BLaER1 (cell line): ENCODE measurements at regions not wholly inside any gene's neighbourhood (a gene's known extent, or its start where the extent isn't known, plus 50 kb on each side); places are given as distances from the start of the nearest gene placed in this dataset.
A peak's percentile ranks its signal among the peaks of the same experiment; 100 is the strongest.

ENCODE experiments used
- H3K27ac ChIP-seq: shearing (Covaris generic); formaldehyde crosslinking; 2 replicates; pipeline ENCODE4 v1.8.1; 2022
- H3K27me3 ChIP-seq: shearing (Covaris generic); formaldehyde crosslinking; 2 replicates; pipeline ENCODE4 v1.8.1; 2022
- H3K36me3 ChIP-seq: shearing (Covaris generic); formaldehyde crosslinking; 2 replicates; pipeline ENCODE4 v1.8.1; 2022
- H3K4me1 ChIP-seq: shearing (Covaris generic); formaldehyde crosslinking; 2 replicates; pipeline ENCODE4 v1.8.1; 2022
- H3K4me2 ChIP-seq: shearing (Covaris generic); formaldehyde crosslinking; 2 replicates; pipeline ENCODE4 v1.8.1; 2022
- H3K4me3 ChIP-seq: shearing (Covaris generic); formaldehyde crosslinking; 2 replicates; pipeline ENCODE4 v1.8.1; 2022
- H3K9ac ChIP-seq: shearing (Covaris generic); formaldehyde crosslinking; 2 replicates; pipeline ENCODE4 v1.8.1; 2022
- H3K9me3 ChIP-seq: shearing (Covaris generic); formaldehyde crosslinking; 2 replicates; pipeline ENCODE4 v1.8.1; 2022
- H4K20me1 ChIP-seq: shearing (Covaris generic); formaldehyde crosslinking; 2 replicates; pipeline ENCODE4 v1.8.1; 2022
- Cebpa-rat ChIP-seq: shearing (Covaris generic); IDR thresholded peaks from 2 replicates; pipeline ENCODE4 v1.8.1; 2022

- H3K36me3 ChIP-seq, result 0 out of 2 replicates have a peak, but pooled peaks cover 5% of the 10 kb centered on the region
- H3K9ac ChIP-seq, result no peak overlapping the region
- H3K27ac ChIP-seq, result no peak overlapping the region
- peaks cover 24% of the 10 kb centered on the region for H3K9me3 ChIP-seq
- no peak overlapping the region for H3K4me3 ChIP-seq
- H3K4me2 ChIP-seq, result peak overlapping the region; percentile 19; the same call in 1 of the 2 replicates
- no peaks in the 10 kb centered on the region for H4K20me1 ChIP-seq
- TF ChIP-seq Cebpa-rat, result no peak
- peaks cover 22% of the 10 kb centered on the region for H3K4me1 ChIP-seq
- no peaks in the 10 kb centered on the region for H3K27me3 ChIP-seq
These were observed 1141.0 kb downstream of the IGSF11 start for GRCh38 chr3:117893638-117894037.

DNA sequence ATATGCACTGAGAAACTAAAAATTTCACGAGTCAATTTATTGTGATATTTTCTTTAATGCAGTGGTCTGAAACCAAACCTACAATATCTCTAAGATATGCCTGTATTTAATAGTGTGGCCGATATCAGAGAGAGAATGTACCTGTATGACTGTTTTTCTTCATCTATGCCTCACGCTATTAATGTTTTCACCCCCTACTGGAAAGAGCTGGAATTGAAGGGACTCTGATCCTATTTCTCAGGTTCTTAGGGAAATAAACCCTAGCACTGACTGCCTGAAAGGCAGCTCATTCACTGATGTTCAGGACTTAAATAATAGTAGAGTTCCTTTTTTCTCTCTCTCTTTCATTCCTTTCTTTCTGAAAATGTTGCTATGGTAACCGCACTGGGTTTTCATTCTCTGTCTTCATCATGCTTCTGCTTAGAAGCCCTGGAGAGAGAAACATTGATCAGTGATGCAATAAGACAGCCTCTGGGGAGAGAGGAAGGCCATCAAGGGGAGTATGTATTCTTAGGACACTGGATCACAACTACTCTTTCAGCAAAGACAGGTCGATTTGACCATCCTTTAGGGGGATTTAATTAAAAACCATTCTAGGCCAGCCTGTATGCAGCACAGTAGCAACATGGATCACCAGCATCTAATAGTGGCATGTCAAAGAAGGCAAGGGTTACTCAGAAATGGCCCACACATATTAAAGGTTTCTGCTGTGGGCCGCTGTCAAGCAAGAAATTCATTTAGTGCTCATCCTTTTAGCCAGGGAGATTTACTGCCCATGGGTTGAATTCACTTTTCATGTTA, 1135.7 kb downstream of the IGSF11 start:
- Histone ChIP-seq H3K4me2 (no peak overlapping the region), H3K9me3 (peaks cover 30% of the 10 kb centered on the region), H3K27me3 (no peaks in the 10 kb centered on the region), H3K4me3 (no peak overlapping the region), H4K20me1 (no peaks in the 10 kb centered on the region), H3K4me1 (peaks cover 2% of the 10 kb centered on the region), H3K27ac (no peak overlapping the region), H3K9ac (no peak overlapping the region), H3K36me3 (0 out of 2 replicates have a peak, but pooled peaks cover 5% of the 10 kb centered on the region)
- no peak for TF ChIP-seq Cebpa-rat

DNA sequence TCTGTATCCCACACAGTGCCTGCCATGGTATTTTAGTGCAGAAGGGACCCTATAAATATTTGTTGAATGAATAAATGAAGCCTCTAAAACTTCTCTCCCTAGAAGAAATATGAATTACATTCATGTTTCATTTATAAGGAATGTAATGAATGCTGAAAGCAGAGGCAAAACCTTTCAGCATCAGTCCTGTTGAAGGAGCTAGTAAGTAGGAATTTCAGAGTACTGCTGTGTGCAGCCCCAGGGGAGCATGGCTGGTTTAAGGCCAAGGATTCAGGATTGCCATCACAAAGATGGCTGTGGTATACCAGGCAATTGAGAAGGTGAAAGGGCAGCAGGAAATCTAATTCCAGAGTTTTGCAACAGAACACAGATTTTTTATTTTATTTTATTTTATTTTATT, 1131.4 kb downstream of the IGSF11 start:
- no peaks in the 10 kb centered on the region for H4K20me1 ChIP-seq
- no peaks in the 10 kb centered on the region for H3K27me3 ChIP-seq
- TF ChIP-seq Cebpa-rat, result no peak
- no peak overlapping the region for H3K4me2 ChIP-seq
- H3K4me3 ChIP-seq, result no peak overlapping the region
- no peak overlapping the region for H3K9ac ChIP-seq
- H3K27ac ChIP-seq, result no peak overlapping the region
- H3K36me3 ChIP-seq, result no peaks in the 10 kb centered on the region
- peaks cover 7% of the 10 kb centered on the region for H3K9me3 ChIP-seq
- no peaks in the 10 kb centered on the region for H3K4me1 ChIP-seq

DNA sequence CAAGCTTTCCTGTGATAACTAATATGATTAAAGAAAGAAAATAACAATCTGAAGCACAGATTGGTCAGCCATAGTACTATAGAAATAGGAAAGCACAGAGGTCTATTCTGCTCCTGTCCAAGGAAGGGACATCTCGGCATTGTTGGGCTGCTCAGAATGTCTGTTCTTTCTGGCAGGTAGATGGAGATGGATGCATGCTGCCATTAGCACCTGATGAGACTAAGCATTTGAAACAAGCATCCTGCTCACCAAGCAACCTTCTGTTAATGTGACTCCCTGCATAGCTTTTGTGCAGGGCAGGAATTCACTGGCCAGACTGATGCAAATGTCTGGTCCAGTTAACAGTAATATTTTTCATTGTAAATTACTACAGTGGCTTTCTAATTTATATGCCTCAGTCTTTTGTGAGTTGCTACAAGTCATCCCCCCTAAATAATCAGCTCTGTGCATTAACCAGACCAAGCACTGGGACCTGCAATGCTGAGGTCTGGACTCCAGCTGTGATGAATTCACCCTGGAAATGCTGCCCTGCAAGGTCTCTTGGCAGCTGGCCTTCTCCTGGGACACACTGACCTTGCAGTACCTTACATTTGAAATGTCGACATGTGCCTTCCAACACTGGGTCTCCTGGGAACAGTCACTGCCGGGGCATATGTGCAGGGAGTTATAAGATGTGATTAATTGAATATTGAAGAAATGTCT, 1123.7 kb downstream of the IGSF11 start:
- H3K27ac ChIP-seq, result no peak overlapping the region
- no peaks in the 10 kb centered on the region for H3K4me1 ChIP-seq
- TF ChIP-seq Cebpa-rat, result no peak
- no peaks in the 10 kb centered on the region for H4K20me1 ChIP-seq
- no peak overlapping the region for H3K4me3 ChIP-seq
- H3K9me3 ChIP-seq, result no peaks in the 10 kb centered on the region
- H3K36me3 ChIP-seq, result no peaks in the 10 kb centered on the region
- H3K9ac ChIP-seq, result no peak overlapping the region
- no peaks in the 10 kb centered on the region for H3K27me3 ChIP-seq
- no peak overlapping the region for H3K4me2 ChIP-seq

DNA sequence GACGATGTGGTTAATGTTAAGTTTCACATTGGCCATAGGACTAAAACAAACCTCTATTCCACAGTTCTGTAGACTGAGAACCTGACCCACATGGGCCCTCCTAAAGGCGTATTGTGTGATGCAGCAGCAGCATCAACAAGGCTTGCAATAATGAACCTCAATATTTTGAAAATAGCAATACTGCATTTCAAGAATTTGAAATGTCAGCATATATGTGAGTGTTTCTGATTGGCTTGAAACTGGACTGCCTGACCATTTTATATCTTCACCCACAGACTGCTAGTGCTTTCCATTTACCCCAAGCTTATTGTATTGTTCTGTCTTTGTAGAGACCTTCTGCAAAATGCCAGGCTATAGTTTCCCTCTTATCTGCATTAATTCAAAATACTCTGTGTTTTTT, 1122.3 kb downstream of the IGSF11 start:
- Histone ChIP-seq H3K9ac (no peak overlapping the region), H3K36me3 (no peaks in the 10 kb centered on the region), H3K4me2 (no peak overlapping the region), H3K27ac (no peak overlapping the region), H3K9me3 (no peaks in the 10 kb centered on the region), H4K20me1 (no peaks in the 10 kb centered on the region), H3K4me3 (no peak overlapping the region), H3K27me3 (no peaks in the 10 kb centered on the region), H3K4me1 (no peaks in the 10 kb centered on the region)
- TF ChIP-seq Cebpa-rat, result no peak

DNA sequence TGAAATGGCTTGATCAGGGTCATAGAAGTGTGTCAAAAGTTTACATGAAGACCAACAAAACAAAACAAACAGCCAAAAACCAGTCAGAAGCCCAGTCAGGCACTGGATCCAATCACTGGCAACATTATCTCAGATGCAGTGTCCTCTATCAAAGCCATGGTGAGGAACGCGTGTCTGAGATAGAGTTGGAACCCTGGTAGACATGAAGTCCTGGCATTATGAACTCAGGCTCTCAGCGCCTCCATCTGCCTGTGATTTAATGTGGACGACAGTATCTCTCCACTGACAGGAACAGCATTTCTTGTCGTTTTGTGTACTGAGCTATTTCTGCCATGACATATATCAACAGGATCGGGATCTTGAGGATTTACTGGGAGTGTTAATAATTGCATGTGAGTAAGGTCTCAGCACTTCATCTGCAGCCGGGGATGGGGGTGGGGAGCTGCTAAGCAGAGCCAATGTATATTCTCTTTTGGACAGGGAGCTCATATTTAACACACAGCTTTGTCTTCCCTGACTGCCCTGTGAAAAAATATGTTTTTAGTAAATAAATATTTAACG, 1120.0 kb downstream of the IGSF11 start:
- Histone ChIP-seq H3K36me3 (no peaks in the 10 kb centered on the region), H3K4me2 (no peak overlapping the region), H3K27me3 (no peaks in the 10 kb centered on the region), H3K4me1 (no peaks in the 10 kb centered on the region), H4K20me1 (no peaks in the 10 kb centered on the region), H3K4me3 (no peak overlapping the region), H3K9me3 (no peaks in the 10 kb centered on the region), H3K27ac (no peak overlapping the region), H3K9ac (no peak overlapping the region)
- TF ChIP-seq Cebpa-rat, result no peak

GRCh38 chr3:117916839-117917238, 1117.8 kb downstream of the IGSF11 start:
- TF ChIP-seq Cebpa-rat, result no peak
- Histone ChIP-seq H3K4me3 (no peak overlapping the region), H3K27ac (no peak overlapping the region), H3K27me3 (no peaks in the 10 kb centered on the region), H3K9ac (no peak overlapping the region), H4K20me1 (no peaks in the 10 kb centered on the region), H3K36me3 (no peaks in the 10 kb centered on the region), H3K4me2 (no peak overlapping the region), H3K9me3 (no peaks in the 10 kb centered on the region), H3K4me1 (no peaks in the 10 kb centered on the region)

DNA sequence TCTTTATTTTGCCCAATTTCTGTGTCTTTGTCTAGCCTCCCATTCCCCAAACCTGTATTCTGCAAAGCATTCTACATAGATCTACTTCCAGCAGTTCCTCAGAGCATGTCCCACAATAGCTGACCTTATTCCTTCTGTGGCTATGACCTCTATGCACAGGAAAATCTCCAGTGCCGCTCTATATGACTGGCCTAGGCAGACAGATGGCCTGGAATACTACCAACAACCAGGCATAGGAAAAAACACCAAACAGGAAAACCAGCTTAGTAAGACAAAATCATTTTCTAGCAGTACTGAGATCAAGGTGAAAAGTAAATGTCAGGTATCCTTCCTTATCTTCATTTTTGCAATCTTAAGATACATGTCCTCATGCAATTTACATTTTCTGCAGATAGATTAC, 1115.0 kb downstream of the IGSF11 start:
- Histone ChIP-seq H4K20me1 (no peaks in the 10 kb centered on the region), H3K9me3 (no peaks in the 10 kb centered on the region), H3K4me1 (no peaks in the 10 kb centered on the region), H3K4me2 (no peak overlapping the region), H3K9ac (no peak overlapping the region), H3K27ac (no peak overlapping the region), H3K36me3 (no peaks in the 10 kb centered on the region), H3K4me3 (no peak overlapping the region), H3K27me3 (no peaks in the 10 kb centered on the region)
- no peak for TF ChIP-seq Cebpa-rat

DNA sequence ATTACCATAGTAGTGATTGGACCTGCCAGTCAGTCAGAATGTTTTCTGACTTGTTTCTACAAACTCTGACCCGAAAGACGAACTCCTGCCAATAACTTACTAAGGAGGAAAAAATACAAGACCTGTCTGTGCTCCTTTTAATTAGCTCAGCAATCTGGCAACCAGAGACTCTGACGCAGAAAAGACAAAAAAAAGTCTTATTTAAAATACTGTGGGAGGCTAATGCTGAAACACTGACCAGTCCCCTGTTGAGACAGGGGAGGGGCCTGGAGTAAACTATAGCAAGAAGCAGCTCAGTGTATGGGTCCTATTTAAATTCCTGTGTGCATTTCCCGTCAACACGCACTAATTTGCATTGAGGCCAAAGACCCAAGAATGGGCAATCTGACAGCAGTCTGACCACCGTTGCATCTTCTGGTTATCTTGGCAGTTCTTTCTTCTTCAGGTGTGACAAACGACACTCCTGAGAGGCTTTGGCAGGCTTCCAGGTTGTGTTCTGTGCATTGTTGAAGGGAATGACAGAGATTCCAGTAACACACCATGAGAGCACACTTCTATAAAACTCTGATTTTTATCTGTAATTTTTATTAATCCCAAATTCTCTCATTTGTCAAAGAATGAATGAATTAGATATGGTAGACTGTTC, 1114.3 kb downstream of the IGSF11 start:
- no peaks in the 10 kb centered on the region for H3K27me3 ChIP-seq
- H3K9me3 ChIP-seq, result no peaks in the 10 kb centered on the region
- no peaks in the 10 kb centered on the region for H4K20me1 ChIP-seq
- no peak overlapping the region for H3K4me2 ChIP-seq
- H3K27ac ChIP-seq, result no peak overlapping the region
- TF ChIP-seq Cebpa-rat, result no peak
- no peak overlapping the region for H3K9ac ChIP-seq
- H3K4me3 ChIP-seq, result no peak overlapping the region
- no peaks in the 10 kb centered on the region for H3K36me3 ChIP-seq
- no peaks in the 10 kb centered on the region for H3K4me1 ChIP-seq

DNA sequence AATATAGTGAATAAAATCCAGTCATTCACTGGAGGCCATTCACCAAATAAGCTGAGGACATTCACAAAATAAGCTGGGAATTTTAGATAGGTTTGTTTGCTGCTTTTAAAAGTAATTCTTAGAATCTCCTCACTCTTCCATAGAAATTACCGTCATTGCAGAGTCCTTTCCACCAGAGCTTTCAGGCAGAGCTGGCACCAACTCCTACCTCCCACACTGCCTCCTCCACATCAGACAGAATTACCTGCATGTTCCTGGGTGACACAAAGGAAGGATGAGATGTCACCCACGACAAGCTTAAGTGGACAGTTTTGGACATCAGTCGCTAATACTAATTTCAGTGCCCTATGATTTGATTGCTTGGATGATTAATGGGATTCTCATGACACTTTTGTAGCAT, 1113.2 kb downstream of the IGSF11 start:
- no peak for TF ChIP-seq Cebpa-rat
- H3K9me3 ChIP-seq, result no peaks in the 10 kb centered on the region
- H3K27me3 ChIP-seq, result no peaks in the 10 kb centered on the region
- H3K4me1 ChIP-seq, result no peaks in the 10 kb centered on the region
- H3K9ac ChIP-seq, result no peak overlapping the region
- H4K20me1 ChIP-seq, result no peaks in the 10 kb centered on the region
- no peak overlapping the region for H3K27ac ChIP-seq
- H3K36me3 ChIP-seq, result no peaks in the 10 kb centered on the region
- no peak overlapping the region for H3K4me2 ChIP-seq
- H3K4me3 ChIP-seq, result no peak overlapping the region
